Esophagus muscularis mucosa (tissue), 4 donors: ENCODE measurements at regions not wholly inside any gene's neighbourhood (a gene's known extent, or its start where the extent isn't known, plus 50 kb on each side); places are given as distances from the start of the nearest gene placed in this dataset.

ENCODE experiments used
- DNase-seq: peaks from one replicate; pipeline ENCODE4 v3.0.0-alpha.2; 2017; ENCODE audit errors: extremely low spot score
- H3K27ac ChIP-seq, 4 donors: fragments of 200-600 bp; sonication (generic); replicated peaks in 1 of 4; 1 replicate in 3 of 4; 2 replicates in 1 of 4; pipeline ENCODE4 v1.5.1; 2016 to 2019; ENCODE audit warnings: mild to moderate bottlenecking in 1 of 4
- H3K27me3 ChIP-seq, 4 donors: fragments of 200-600 bp; sonication (generic); one replicate each; pipeline versions ENCODE4 v1.5.1 to v1.6.0; 2016 to 2019
- H3K36me3 ChIP-seq, 4 donors: fragments of 200-600 bp; sonication (generic); one replicate each; pipeline ENCODE4 v1.5.1; 2016 to 2019
- H3K4me1 ChIP-seq, 4 donors: fragments of 200-600 bp; sonication (generic); one replicate each; pipeline ENCODE4 v1.5.1; 2016 to 2019
- H3K4me3 ChIP-seq, 4 donors: fragments of 200-600 bp; sonication (generic); 1 replicate in 2 of 4; 2 replicates in 2 of 4; pipeline ENCODE4 v1.5.1; 2016 to 2019; ENCODE audit warnings: mild to moderate bottlenecking in 4 of 4, moderate library complexity in 1 of 4
- H3K9me3 ChIP-seq, 4 donors: fragments of 200-600 bp; sonication (generic); 1 replicate in 3 of 4; 2 replicates in 1 of 4; pipeline ENCODE4 v1.5.1; 2016 to 2019
- EP300 ChIP-seq: sonication (generic); formaldehyde crosslinking; IDR thresholded peaks from one replicate; pipeline ENCODE4 v1.6.1; 2017; ENCODE audit warnings: antibody characterized with exemption
- POLR2A ChIP-seq: fragments of 450-650 bp; IDR thresholded peaks from one replicate; pipeline ENCODE4 v1.6.1; 2017; ENCODE audit warnings: antibody characterized with exemption, moderate library complexity, mild to moderate bottlenecking, low read depth
- POLR2AphosphoS5 ChIP-seq, 2 donors: sonication (generic); formaldehyde crosslinking; IDR thresholded peaks; one replicate each; pipeline ENCODE4 v1.6.1; 2017; ENCODE audit warnings: antibody characterized with exemption in 2 of 2
- WGBS: methylation state at CpG from one replicate; pipeline ENCODE4 v1.1.5; 2018; 5-methylcytosine and 5-hydroxymethylcytosine counted together
- intact Hi-C: fragments of 100-400 bp; cut with DNase I; formaldehyde crosslinking; loops from one replicate; pipeline ENCODE4 v1.15.1; 2023
- TF ChIP-seq, protein P1 (sequence below), 3 experiments: fragments of 200-600 bp in 2 of 3; fragments of 450-650 bp in 1 of 3; sonication (generic) in 2 of 3; IDR thresholded peaks; one replicate each; pipeline ENCODE4 v1.5.1; 2017 to 2019; ENCODE audit warnings: antibody characterized with exemption in 3 of 3, mild to moderate bottlenecking in 2 of 3, moderate library complexity in 1 of 3

DNA sequence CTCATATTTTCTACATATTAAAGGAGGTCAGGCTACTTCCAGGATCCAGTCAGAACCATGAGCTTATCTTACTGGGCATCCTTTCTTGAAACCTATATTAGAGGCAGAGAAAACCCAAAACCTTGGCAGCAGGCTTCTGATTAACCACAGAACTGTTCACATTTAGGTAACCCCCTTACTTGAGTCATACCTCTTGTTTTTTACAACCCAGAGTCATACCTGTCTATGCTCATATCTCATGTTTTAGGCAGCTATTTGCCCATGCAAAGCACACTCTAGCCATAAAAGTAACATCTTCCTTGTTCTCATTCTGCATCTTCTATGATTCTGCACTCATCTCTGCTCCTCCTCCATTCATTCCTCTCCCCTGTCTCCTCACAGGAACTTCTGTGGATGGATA, 138.0 kb upstream of the SMIM31 start:
- H3K9me3 ChIP-seq, result no peaks in the 10 kb centered on the region
- H3K36me3 ChIP-seq, result no peaks in the 10 kb centered on the region
- intact Hi-C loops, result no loop called here
- H3K4me3 ChIP-seq, result no peak overlapping the region
- H3K27me3 ChIP-seq, result no peaks in the 10 kb centered on the region
- no peak for DNase-seq
- H3K27ac ChIP-seq, result no peak overlapping the region
- no peak for TF ChIP-seq EP300
- TF ChIP-seq POLR2AphosphoS5 (IDR thresholded peaks at IDR 0.05), result no peak
- TF ChIP-seq, protein P1, sequence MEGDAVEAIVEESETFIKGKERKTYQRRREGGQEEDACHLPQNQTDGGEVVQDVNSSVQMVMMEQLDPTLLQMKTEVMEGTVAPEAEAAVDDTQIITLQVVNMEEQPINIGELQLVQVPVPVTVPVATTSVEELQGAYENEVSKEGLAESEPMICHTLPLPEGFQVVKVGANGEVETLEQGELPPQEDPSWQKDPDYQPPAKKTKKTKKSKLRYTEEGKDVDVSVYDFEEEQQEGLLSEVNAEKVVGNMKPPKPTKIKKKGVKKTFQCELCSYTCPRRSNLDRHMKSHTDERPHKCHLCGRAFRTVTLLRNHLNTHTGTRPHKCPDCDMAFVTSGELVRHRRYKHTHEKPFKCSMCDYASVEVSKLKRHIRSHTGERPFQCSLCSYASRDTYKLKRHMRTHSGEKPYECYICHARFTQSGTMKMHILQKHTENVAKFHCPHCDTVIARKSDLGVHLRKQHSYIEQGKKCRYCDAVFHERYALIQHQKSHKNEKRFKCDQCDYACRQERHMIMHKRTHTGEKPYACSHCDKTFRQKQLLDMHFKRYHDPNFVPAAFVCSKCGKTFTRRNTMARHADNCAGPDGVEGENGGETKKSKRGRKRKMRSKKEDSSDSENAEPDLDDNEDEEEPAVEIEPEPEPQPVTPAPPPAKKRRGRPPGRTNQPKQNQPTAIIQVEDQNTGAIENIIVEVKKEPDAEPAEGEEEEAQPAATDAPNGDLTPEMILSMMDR (IDR thresholded peaks at IDR 0.05), result no peak
- TF ChIP-seq POLR2A, result no peak
- no peaks in the 10 kb centered on the region for H3K4me1 ChIP-seq

DNA sequence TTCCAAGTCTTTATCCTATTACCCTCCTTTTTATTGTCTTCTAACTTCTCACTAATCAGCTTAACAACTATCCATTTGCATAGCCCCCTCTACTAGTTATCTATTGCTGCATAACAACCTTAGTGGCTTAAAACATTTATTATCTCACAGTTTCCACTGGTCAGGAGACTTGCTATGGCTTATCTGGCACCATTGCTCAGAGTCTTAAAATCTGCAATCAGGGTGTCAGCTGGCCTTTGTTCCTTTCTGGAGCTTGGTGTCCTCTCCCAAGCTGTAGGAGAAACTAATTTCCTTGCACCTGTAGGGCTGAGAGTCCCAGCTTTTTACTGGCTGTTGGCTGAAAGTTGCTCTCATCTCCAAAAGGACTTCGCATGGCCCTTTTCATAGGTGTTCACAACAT, 137.0 kb upstream of the SMIM31 start:
- 100% methylated on average over 1 of the region's 1 CpG for WGBS
- Histone ChIP-seq H3K9me3 (no peaks in the 10 kb centered on the region), H3K4me1 (no peaks in the 10 kb centered on the region), H3K27me3 (no peaks in the 10 kb centered on the region), H3K36me3 (no peaks in the 10 kb centered on the region), H3K4me3 (no peak overlapping the region), H3K27ac (no peak overlapping the region)
- intact Hi-C loops, result no loop called here
- DNase-seq, result no peak
- no peak for TF ChIP-seq POLR2AphosphoS5 (IDR thresholded peaks at IDR 0.05)
- TF ChIP-seq EP300, result no peak
- TF ChIP-seq POLR2A, result no peak
- TF ChIP-seq, protein P1 (IDR thresholded peaks at IDR 0.05), result no peak

DNA sequence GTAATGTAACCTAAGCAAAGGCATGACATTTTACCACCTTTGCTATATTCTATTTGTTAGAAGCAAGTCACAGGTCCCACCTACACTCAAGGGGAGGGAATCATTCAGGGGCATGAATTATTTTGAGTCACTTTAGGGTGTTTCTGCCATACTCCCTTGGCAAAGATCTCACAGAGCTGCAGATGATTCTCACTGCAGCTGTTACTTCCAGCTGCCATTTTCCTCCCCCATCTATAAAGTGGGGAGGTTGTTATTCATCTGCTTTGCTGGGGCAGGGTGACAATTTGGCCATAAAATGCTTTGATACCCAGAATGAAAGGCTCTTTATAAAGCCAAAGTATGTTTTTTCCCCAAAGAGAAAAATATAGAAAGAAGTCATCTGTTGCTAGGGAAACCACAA, 136.5 kb upstream of the SMIM31 start:
- Histone ChIP-seq H3K4me1 (no peaks in the 10 kb centered on the region), H3K9me3 (no peaks in the 10 kb centered on the region), H3K27me3 (no peaks in the 10 kb centered on the region), H3K36me3 (no peaks in the 10 kb centered on the region), H3K27ac (no peak overlapping the region), H3K4me3 (no peak overlapping the region)
- TF ChIP-seq, protein P1 (IDR thresholded peaks at IDR 0.05), result no peak
- TF ChIP-seq POLR2AphosphoS5 (IDR thresholded peaks at IDR 0.05), result no peak
- no peak for TF ChIP-seq EP300
- TF ChIP-seq POLR2A, result no peak
- intact Hi-C loops, result no loop called here
- no peak for DNase-seq

DNA sequence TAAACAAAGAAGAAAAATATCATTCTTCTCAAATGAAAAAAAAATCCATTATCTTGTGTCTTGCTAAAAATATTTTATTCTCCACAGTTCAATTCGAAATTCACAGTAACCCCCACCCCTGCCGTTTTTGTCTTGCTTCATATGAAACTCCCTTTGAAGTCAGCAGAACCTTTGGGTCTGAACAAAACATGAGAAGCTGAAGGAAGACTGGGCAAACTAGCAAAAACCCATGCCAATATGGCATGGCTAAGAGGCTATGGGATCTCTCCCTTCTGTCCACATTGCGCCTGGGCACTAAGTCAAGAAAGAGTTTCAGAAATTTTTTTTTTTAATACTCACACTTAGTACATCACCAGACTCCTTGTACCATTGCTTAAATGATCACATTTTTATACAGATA, 136.0 kb upstream of the SMIM31 start:
- Histone ChIP-seq H3K9me3 (no peaks in the 10 kb centered on the region), H3K27me3 (peaks cover 0 to 3% (median 0%) of the 10 kb centered on the region in 4 donors), H3K4me3 (no peak overlapping the region), H3K4me1 (no peaks in the 10 kb centered on the region), H3K36me3 (no peaks in the 10 kb centered on the region), H3K27ac (no peak overlapping the region)
- no peak for TF ChIP-seq POLR2AphosphoS5 (IDR thresholded peaks at IDR 0.05)
- TF ChIP-seq, protein P1 (IDR thresholded peaks at IDR 0.05), result no peak
- TF ChIP-seq POLR2A, result no peak
- no peak for TF ChIP-seq EP300
- intact Hi-C loops, result no loop called here
- 59% methylated on average over 3 of the region's 3 CpGs for WGBS
- no peak for DNase-seq

DNA sequence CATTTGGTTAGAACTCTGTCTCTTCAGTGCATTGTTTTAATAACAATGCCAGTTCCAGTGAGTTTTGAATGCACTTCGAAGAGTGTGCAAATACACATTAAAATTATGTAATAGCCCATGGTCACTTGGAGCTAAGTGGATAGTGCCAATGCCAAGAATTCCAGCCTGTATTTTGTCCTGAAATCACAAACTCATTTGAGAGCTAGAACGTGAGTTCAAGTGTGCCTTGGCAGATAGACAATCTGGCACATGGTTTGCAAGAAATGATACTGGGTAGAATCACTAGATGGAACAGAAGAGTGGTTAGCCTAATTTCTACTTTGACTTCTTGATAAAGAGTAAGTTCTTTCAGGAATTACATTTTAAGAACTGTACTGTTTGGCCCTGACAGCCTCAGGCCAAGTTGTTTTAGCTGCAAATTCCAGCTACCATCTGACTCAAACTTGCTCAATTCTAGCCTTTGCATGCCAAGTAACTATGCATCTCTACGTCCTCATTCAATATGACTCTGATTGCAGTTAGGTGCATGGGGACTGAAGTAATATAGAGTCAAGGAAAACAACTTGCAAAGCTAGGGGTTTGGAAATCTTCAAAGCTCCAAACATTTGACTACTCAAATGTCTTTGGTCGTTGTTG, 131.9 kb upstream of the SMIM31 start:
- TF ChIP-seq, protein P1 (IDR thresholded peaks at IDR 0.05), result no peak
- no peak for TF ChIP-seq POLR2A
- TF ChIP-seq POLR2AphosphoS5 (IDR thresholded peaks at IDR 0.05), result no peak
- TF ChIP-seq EP300, result no peak
- Histone ChIP-seq H3K4me3 (no peak overlapping the region), H3K27me3 (peaks cover 0 to 4% (median 0%) of the 10 kb centered on the region in 4 donors), H3K9me3 (peaks cover 0 to 9% (median 0%) of the 10 kb centered on the region in 4 donors), H3K4me1 (no peaks in the 10 kb centered on the region), H3K36me3 (no peaks in the 10 kb centered on the region), H3K27ac (no peak overlapping the region)
- 51% methylated on average over 4 of the region's 4 CpGs for WGBS
- intact Hi-C loops, result no loop called here
- DNase-seq, result no peak
